ENCODE measurements at regions not wholly inside any gene's neighbourhood (a gene's known extent, or its start where the extent isn't known, plus 50 kb on each side); places are given as distances from the start of the nearest gene placed in this dataset.

DNA sequence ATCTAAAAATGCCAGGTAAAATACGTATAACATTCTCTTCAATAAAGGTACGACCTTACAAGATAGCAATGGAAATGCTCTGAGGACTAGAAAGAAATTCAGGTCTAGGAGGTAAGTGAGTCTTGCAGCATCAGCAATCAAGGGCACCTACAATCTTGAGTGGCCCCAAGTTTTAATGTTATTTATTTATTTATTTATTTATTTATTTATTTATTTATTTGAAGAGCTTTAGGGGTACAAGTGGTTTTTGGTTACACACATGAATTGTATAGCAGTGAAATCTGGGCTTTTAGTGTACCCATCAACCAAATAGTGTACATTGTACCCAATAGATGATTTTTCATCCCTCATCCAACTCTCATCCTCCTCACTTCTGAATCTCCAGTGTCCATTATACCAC, 574.0 kb upstream of the POU3F2 start:
- FAIRE-seq (no peak), DNase-seq (ENCODE audit: low read depth in 1 of 2, low spot score in 2 of 2) (no peak)
- Histone ChIP-seq H3K23ac (ENCODE audit: insufficient read length) (no peak overlapping the region), H3K4ac (replicated peaks; ENCODE audit: insufficient read length, low read depth, low read length) (no peak overlapping the region), H4K8ac (ENCODE audit: extremely low read depth, insufficient read depth, low read length) (no peak overlapping the region), H3K14ac (ENCODE audit: insufficient read length) (no peak overlapping the region), H3K4me2 (ENCODE audit: insufficient read depth in 1 of 2, low read depth in 2 of 2, low read length in 2 of 2) (no peak overlapping the region), H2AFZ (ENCODE audit: low read length) (no peak overlapping the region), H2AK5ac (ENCODE audit: low read depth, low read length) (no peak overlapping the region), H3K27me3 (replicated peaks in 1 of 4; ENCODE audit: control insufficient read depth in 3 of 4, extremely low read depth in 1 of 4, insufficient read depth in 3 of 4, low read length in 3 of 4) (no peaks in the 10 kb centered on the region), H2BK12ac (ENCODE audit: low read depth, low read length) (no peak overlapping the region), H3K27ac (ENCODE audit: low read depth, low read length) (no peak overlapping the region), H3K79me1 (ENCODE audit: low read depth, low read length) (no peaks in the 10 kb centered on the region), H4K91ac (replicated peaks; ENCODE audit: insufficient read length, low read length) (no peak overlapping the region), H2BK15ac (ENCODE audit: low read length) (no peak overlapping the region), H3K36me3 (ENCODE audit: control insufficient read depth in 2 of 4, insufficient read depth in 4 of 4, low read length in 3 of 4) (no peaks in the 10 kb centered on the region), H3K9me3 (ENCODE audit: insufficient read depth in 2 of 2, low read depth in 1 of 2, low read length in 1 of 2) (no peaks in the 10 kb centered on the region), H3K79me2 (ENCODE audit: control insufficient read depth in 1 of 2, insufficient read depth in 2 of 2, low read length in 2 of 2) (no peaks in the 10 kb centered on the region), H2BK5ac (ENCODE audit: low read depth, low read length) (no peak overlapping the region), H4K5ac (ENCODE audit: insufficient read length, low read depth, low read length) (no peak overlapping the region), H3K9ac (replicated peaks in 1 of 4; ENCODE audit: extremely low read depth in 1 of 4, low read depth in 3 of 4, low read length in 3 of 4) (no peak overlapping the region), H3K4me3 (ENCODE audit: extremely low read depth in 1 of 4, insufficient read depth in 2 of 4, low read depth in 3 of 4, low read length in 4 of 4) (no peak overlapping the region), H4K20me1 (replicated peaks in 1 of 2; ENCODE audit: control insufficient read depth in 1 of 2, insufficient read depth in 2 of 2, low read length in 2 of 2) (no peaks in the 10 kb centered on the region), H3K56ac (replicated peaks; ENCODE audit: insufficient read length, low read depth, low read length) (no peak overlapping the region), H3K4me1 (replicated peaks in 1 of 4; ENCODE audit: control insufficient read depth in 3 of 4, insufficient read depth in 4 of 4, low read length in 3 of 4) (no peaks in the 10 kb centered on the region), H3K23me2 (ENCODE audit: low read depth, low read length) (no peaks in the 10 kb centered on the region), H2BK20ac (ENCODE audit: low read length) (no peak overlapping the region), H3K18ac (ENCODE audit: extremely low read depth, low read length) (no peak overlapping the region), H2BK120ac (replicated peaks; ENCODE audit: low read depth, low read length) (no peak overlapping the region)
- WGBS, 2 experiments (ENCODE audit: extremely low coverage in 1 of 2, insufficient coverage in 1 of 2, insufficient read length in 1 of 2, insufficient replicate concordance in 2 of 2, low coverage in 1 of 2, low lambda C conversion rate in 2 of 2, missing lambda C conversion rate in 1 of 2): 98% methylated on average over 2 of the region's 2 CpGs; no CpG with 5 or more reads in 1 of the 2 experiments
- ChIA-PET CTCF (ENCODE audit: partially characterized antibody) (no interaction called here), POLR2A (ENCODE audit: partially characterized antibody) (no interaction called here)
- no peak for TF ChIP-seq TEAD4 (IDR thresholded peaks at IDR 0.05; ENCODE audit: low read depth, low read length)
- no peak for TF ChIP-seq RAD21 (IDR thresholded peaks at IDR 0.05 in 1 of 2, conservative IDR thresholded peaks at IDR 0.05 in 1 of 2; ENCODE audit: low read depth in 2 of 2, low read length in 2 of 2)
